HL-60/S4 treated with retinoic acid at 250 ng/mL for 4 days and 3 days (cell line): ENCODE measurements at regions not wholly inside any gene's neighbourhood (a gene's known extent, or its start where the extent isn't known, plus 50 kb on each side); places are given as distances from the start of the nearest gene placed in this dataset.

Source experiments
- in situ Hi-C: fragments of 300-500 bp; cut with MboI; formaldehyde crosslinking; loops from 2 replicates; pipeline ENCODE4 v1.7.0; 2022; ENCODE audit warnings: low sequenced_read_pairs

DNA sequence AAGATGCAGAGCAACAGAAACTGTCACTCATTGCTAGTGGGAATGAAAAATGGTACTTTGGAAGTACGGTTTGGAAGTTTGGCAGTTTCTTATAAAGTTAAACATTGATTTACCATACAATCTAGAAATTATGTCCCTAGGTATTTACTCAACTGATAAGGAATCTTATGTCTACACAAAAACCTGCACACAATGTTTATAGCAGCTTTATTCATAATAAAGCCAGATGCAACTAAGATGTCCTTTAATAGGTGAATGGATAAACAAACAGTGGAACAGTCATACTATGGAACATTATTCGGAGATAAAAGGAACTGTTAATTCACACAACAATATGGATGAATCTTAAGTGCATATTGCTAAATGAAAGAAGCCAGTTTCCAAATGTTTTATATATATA lies 96.2 kb upstream of the SIRPA start:
- in situ Hi-C loops: no loop called here

DNA sequence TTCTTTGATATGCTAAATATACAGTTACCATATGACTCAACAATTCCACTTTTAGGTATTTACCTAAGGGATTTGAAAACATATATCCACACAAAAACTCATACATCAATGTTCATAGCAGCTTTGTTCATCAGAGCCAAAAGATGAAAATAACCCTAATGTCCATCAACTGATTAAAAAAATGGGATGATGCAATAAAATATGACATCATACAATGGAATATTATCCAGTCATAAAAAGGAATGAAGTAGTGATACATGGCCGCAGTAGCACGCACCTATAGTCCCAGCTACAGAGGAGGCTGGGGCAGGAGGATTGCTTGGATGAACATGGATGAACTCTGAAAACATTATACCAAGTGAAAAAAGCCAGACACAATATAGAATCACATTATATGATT lies 101.4 kb upstream of the SIRPA start:
- in situ Hi-C loops: no loop called here

DNA sequence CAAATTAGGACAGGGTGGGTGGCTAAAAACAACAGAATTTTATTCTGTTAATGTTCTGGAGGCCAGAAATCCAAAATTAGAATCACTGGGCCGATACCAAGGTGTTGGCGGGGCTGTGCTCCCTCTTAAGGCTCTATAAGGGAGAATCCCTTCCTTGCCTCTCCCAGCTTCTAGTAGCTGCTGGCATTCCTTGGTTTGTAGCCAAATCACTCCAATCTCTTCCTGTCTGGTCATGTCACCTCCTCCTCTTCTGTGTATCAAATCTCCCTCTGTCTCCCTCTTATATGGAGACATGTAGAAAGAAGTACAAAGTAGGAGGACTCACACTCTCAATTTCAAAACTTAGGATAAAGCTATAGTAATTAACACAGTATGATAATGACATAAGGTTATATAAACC lies 102.9 kb upstream of the SIRPA start:
- in situ Hi-C loops: no loop called here

DNA sequence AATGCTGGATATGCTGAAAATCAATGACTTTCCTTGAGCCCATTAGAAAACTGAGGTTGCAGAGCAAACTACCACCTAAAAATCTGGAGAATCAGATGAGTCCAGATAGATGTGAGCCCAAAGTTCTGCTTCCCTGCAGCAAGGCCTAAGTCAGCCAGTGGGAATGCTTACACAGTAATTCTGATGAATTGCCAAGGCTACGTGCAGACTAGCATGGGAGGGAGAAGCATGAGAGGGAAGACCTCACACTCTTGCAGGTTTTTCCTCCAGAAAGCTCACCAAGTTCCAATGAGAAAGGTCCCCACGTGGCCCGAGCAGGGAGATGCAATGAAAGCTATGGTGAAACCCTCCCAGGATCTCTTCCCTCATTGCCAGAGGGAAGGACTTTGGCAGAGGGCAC lies 104.8 kb upstream of the SIRPA start:
- in situ Hi-C loops: no loop called here

DNA sequence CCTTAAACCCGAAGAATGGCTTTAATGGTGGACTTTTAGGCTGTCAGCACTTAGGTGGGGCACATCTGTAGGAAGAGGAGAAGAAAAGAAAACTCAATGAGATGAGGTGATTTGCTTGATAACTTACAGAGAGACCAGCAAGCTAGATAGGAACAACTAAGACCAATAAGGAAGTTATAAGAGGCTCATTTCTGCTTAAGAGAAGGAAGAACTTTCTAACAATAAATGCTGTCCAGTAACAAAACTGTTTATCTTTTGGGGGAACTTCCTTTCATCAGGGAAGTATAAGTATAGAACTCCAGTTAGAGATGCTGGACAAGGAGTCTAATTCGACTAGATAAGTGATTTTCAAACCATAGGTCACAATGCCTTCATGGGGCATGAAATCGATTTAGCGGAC lies 107.2 kb upstream of the SIRPA start:
- in situ Hi-C loops: no loop called here

DNA sequence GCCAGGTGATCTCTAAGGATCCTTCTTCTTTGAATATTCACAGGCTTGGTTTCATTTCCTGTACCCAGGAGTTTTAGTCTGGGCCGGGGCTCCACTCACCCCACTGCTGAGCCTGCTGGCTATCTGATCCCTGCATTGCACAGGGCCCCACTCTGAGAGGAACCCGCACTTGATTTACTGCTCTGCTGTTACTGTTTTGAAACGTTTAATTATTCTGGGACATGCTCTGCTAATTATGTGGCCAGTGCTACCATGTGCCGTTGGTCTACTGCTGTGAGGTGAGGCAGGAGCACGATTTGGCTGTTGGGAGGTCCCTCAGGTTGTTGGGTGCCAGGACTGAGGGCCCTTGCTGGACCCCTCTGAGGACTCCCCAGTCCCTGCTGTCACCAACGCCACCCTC lies 108.7 kb upstream of the SIRPA start:
- in situ Hi-C loops: no loop called here

DNA sequence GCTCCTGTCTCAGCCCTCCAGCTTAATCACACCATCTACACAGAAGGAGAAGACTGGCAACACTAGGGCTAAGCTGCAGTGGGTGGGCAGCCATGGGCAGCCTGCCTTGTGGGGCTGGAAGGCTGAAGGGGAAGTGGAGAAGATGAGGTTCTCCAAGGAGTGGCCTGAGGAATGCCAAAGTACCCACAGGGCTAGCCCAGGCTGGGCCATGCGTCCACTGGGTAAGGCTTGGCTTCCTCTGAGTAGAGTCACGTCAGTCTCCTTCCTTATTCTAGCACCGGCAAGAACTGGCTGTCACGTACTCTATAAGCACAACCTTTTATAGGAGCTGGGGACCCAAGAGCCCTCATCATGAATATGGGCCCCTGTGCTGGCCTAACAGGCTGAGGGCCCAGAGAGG lies 110.6 kb upstream of the SIRPA start:
- in situ Hi-C loops: no loop called here

DNA sequence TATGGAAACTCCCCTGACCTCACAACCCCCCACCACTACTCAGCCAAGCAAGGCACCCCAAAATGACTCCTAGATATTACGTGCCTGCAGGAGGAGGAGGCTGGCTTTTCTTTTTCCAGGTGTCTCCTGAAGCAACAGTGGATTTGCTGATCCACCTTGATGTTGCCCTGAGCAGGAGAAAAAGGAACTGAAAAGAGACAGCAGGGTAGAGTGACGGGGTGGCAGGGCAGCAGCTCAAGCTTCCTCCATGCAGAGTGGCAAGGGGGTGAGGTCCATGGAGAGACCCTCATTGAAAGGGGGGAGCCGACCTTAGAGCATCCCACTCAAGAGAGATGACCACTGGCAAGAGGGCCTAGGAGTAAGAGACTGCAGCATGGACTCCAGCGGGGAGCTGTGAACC lies 112.0 kb upstream of the SIRPA start:
- in situ Hi-C loops: no loop called here

DNA sequence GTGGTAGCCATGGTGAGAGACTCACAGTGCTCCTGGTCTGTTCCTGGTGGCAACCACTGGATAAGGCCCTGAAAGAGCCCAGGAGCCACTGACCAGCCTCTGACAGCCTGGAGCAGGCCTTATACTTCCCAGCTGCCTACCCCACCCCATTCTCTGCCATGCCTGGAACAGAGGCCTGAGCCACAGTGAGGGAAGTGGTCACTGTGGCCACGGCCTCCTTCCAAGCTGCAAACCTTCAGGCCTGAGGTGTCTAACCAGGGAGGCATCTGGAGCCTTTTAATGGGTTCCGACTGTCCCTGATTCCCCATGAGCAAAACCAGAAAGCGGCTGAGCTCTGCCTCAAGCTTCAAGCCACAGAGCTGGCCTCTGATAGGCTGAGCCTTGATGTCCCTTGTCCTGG lies 113.0 kb upstream of the SIRPA start:
- in situ Hi-C loops: no loop called here

DNA sequence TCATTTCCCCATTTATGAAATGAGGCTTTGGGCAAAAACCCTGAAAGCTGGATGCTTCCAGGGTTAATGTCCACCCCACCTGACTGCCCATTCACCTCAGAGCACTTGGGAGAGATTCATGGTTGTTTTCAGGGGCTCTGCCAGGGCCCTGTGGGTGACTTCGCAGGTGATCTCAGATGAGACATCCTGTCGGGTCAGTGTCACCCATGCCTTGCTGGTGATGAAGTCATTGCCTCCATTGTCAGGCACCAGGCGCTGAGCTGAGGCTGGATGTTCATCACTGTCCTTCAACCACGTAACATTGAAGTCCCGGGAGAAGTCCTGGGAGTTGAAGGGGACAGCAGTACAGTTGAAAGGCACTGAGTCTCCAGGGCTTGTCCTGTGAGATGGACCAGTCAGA lies 115.6 kb upstream of the SIRPA start:
- in situ Hi-C loops: loop anchor here (10.0 kb wide), 1 partner anchor 395 kb away; no protein-coding TSS in a partner anchor

DNA sequence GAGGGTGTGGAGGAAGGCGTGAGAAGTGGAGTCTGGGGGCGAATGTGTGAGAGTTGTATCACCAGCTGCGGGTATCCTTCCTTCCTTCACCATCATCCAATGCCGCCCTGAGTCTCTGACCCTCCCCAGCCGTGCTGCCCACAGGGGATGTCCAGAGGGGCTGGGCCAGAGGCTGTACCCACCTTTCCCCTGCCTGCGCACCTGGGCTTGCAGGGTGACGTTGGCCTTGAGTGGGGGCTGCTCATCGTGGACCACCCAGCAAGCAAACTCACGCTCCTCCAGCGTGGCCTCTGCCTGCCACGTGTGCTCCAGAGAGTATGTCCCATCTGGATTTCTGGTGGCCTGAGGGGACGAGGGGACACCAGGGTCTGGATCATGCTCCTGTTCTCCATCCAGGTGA lies 116.9 kb upstream of the SIRPA start:
- in situ Hi-C loops: loop anchor here (10.0 kb wide), 1 partner anchor 396 kb away; no protein-coding TSS in a partner anchor

DNA sequence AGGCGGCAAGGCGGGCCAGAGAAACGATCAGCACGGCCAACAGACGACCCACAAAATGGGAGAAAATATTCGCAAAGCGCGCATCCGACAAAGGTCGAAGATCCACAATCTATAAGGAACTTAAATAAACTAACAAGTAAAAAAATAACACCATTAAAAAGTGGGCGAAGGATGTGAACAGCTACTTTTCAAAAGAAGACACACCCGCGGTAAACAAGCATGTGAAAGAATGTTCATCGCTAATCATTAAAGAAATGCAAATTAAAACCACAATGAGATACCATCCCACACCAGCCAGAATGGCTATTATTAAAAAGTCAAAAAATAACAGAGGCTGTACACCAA lies 117.8 kb upstream of the SIRPA start:
- in situ Hi-C loops: loop anchor here (10.0 kb wide), 1 partner anchor 397 kb away; no protein-coding TSS in a partner anchor

DNA sequence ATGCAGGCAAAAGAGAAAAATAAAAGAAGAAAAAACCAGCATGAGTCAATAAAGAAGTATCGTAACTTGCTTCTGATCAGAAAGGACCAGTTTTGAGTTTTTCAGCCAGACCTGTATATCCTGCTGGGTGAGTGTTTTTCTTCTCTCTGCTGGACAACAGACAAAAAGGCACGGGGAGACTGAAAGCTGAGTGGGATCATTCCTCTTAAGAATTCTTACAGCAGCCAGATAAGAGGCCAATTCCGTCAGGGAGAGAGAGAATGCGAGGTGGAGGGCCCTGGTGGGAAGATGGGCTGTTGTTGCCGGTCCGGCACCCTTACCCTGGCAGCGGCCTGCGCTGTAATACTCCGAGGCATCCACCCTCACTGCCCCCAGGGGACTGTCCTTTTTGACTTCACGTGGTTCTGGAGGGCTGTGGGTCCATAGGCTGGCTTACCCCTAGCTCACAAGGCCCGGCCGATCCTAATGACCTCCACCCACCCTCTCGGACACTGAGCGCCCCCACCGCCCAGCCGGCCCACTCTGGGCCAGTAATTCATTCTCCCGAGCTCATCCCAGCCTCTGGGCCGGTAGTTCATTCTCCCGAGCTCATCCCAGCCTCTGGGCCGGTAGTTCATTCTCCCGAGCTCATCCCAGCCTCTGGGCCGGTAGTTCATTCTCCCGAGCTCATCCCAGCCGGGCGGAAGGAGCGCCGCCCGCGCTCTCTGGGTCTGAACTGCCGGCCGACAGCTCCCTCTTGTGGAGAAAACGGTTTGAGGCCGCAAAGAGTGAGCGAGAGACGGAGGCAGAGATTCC lies 118.3 kb upstream of the SIRPA start:
- in situ Hi-C loops: loop anchor here (10.0 kb wide), 1 partner anchor 398 kb away; no protein-coding TSS in a partner anchor

DNA sequence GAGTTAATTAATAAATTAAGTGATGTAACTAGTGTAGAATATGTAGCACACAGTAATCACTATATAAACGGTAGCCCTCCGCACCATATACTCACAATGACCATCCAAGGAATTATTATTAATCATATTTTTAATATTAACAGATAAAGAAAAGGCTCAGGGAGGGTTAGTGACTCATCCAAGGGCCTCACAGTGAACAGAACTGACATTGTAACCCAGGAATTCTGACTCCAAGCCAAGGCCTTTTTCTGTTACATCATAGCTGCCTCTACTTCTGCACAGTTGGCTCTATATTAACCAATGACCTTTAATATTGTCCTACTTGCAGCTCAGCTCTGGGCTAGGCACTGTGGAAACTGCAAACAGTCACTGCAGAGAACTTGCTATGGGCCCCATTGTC lies 117.5 kb upstream of the SIRPG start:
- in situ Hi-C loops: loop anchor here (10.0 kb wide), 1 partner anchor 400 kb away; no protein-coding TSS in a partner anchor

DNA sequence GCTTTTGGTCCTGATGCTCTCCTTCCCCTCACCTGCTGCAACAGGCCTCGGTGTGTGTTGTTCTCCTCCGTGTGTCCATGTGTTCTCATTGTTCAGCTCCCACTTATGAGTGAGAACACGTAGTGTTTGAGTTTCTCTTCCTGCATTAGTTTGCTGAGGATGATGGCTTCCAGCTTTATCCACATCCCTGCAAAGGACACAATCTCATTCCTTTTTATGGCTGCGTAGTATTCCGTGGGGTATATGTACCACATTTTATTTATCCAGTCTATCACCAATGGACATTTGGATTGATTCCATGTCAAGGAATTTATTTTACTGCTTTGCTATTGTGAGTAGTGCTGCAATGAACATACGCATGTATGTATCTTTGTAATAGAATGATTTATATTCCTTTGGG lies 116.9 kb upstream of the SIRPG start:
- in situ Hi-C loops: loop anchor here (10.0 to 25.0 kb wide), 2 partner anchors 400 to 688 kb away; partner anchors contain the start of gene SNRPB

DNA sequence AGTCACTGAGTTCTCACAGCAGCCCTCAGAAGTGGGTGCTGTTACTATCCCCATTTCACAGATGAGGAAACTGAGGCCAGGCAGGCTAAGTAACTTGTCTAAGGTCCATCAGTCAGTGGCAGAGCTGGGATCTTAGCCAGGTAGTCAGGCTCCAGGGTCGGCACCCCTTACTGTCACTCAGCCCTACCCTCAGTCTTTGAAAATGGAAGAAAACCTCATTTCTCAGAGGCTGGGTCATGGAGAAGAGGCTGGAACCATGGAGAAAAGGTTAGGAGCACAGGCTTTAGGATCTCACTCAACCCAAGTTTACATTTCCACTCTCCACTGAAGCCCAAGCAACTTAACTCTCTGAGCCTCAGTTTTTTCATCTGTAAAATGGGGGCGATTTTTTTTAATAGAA lies 116.2 kb upstream of the SIRPG start:
- in situ Hi-C loops: loop anchor here (10.0 to 25.0 kb wide), 2 partner anchors 401 to 688 kb away; partner anchors contain the start of gene SNRPB

DNA sequence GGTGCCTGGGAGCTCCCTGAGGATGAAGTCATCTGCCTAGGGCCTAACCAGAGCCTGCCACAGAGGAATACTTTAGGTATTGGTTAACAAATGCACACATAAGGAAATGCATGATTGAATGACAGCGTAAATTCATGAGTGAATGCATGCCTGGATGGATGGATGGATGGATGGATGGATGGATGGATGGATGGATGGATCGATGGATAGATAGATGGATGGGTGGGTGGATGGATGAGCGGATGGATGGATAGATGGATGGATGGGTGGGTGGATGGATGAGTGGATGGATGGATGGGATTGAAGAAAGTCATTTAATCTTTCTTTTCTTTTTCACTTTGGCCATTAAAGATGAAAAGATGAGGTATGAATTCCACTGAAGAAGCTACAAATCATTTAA lies 111.9 kb upstream of the SIRPG start:
- in situ Hi-C loops: loop anchor here (25.0 kb wide), 1 partner anchor 693 kb away; the partner anchor contains the start of gene SNRPB

DNA sequence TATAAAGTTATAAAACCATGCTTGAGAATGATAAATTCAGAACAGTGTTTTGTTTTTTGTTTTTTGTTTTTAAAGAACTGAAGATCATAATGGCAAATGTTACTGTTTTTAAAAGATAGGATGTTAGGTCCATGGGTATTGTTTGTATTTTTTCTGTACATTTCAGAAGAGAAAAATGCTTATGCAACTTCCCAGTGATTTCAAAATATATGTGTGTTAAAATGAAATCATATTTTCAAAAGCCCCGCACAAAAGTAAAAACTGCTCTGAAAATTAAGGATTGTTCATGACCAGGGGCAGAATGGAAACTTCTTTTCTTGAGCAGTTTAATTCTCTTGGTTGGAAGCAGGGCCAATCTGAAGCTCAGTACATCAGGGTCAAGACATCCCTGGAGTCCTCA lies 109.2 kb upstream of the SIRPG start:
- in situ Hi-C loops: loop anchor here (25.0 kb wide), 1 partner anchor 696 kb away; the partner anchor contains the start of gene SNRPB

DNA sequence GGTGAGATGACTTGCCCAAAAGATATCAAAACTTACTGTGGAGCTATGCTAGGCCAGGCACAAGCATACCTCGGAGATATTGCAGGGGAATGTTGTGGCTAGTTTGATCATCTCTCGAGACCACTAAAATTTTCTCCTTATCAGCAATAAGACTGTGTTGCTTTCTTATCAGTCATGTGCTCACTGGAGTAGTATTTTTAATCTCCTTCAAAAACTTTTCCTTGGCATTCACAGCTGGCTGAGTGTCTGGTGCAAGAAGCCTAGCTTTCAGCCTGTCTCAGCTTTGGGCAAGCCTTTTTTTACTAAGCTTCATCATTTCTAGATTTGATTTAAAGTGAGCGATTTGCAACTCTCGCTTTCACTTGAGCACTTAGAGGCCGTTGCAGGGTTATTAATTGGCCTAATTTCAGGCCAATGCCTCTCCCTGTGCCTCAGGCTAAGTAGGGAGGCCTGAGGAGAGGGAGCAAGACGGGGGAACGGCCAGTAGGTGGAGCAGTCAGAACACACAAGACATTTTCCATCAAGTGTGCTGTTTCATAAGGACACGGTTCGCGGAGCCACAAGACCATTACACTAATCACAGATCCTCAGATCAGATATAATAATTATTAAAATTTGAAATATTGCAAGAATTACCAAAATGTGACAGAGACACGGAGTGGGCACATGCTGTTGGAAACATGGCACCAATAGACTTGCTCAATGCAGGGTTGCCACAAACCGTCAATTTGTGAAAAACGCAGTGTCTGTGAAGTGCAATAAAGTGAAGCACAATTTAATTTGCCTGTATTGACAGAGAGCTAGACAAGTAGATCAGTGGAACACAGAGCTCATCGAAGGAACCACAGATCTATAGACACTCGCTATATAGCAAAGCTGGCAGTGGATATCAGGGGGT lies 106.8 kb upstream of the SIRPG start:
- in situ Hi-C loops: loop anchor here (25.0 kb wide), 1 partner anchor 698 kb away; the partner anchor contains the start of gene SNRPB

DNA sequence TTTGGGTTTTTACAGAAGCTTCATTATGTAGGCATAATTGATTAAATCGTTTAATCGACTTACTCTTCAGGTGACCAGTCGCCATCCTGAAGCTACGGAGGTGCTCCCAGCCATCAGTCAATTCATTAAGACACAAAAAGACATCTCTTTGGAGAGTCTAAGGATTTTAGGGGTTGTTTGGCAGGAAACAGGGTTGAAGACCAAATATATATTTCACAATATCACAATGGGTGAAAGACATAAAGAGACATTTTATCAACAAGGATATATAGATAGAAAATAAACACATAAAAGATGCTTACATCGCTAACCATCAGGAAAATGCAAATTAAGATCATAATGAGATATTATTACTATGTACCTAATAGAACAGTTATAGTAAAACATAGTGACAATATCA lies 104.0 kb upstream of the SIRPG start:
- in situ Hi-C loops: loop anchor here (25.0 kb wide), 1 partner anchor 701 kb away; the partner anchor contains the start of gene SNRPB

DNA sequence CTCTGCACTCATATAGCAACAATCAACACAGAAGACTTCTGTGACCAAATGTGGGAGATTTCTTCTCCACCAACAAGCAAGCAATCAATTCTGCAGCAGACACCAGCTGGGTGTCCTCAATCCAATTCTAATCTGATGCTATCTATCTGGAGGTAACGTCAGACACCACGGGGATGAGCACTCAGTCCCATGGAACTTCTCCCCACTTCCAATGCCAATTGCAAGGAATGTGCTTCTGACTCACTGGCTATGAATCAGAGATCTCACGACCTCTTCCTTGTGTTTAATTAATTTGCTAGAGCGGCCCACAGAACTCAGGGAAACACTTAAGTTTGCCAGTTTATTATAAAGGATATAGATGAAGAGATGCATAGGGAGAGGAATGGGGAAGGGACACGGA lies 103.5 kb upstream of the SIRPG start:
- in situ Hi-C loops: loop anchor here (25.0 kb wide), 1 partner anchor 701 kb away; the partner anchor contains the start of gene SNRPB
